K562 (cell line): ENCODE measurements at regions not wholly inside any gene's neighbourhood (a gene's known extent, or its start where the extent isn't known, plus 50 kb on each side); places are given as distances from the start of the nearest gene placed in this dataset.

ENCODE experiments used
- CREB1 ChIP-seq, 2 experiments: sonication (generic) in 1 of 2; formaldehyde crosslinking in 1 of 2; IDR thresholded peaks; 2 replicates each; pipeline versions ENCODE4 v1.6.1 to v1.8.0; 2012 to 2022; ENCODE audit warnings: inconsistent platforms in 1 of 2, mild to moderate bottlenecking in 1 of 2, missing genetic modification reagents in 1 of 2, moderate library complexity in 1 of 2
- CTCF ChIP-seq, 3 experiments: IDR thresholded peaks in 2 of 3; conservative IDR thresholded peaks in 1 of 3; 2 replicates each; pipeline ENCODE4 v1.5.1; 2011 to 2012; ENCODE audit warnings: low read length in 3 of 3, mild to moderate bottlenecking in 3 of 3, control low read depth in 2 of 3, improper control_type of control experiment in 1 of 3, inconsistent platforms in 1 of 3, low read depth in 1 of 3, mixed read lengths in 1 of 3, moderate library complexity in 1 of 3; ENCODE audit not compliant: insufficient read depth in 2 of 3
- ETS2 ChIP-seq: IDR thresholded peaks from 2 replicates; pipeline ENCODE4 v1.6.1; 2016; ENCODE audit warnings: borderline replicate concordance, missing genetic modification characterization, mild to moderate bottlenecking, moderate library complexity, missing compliant biosample characterization; ENCODE audit not compliant: poor library complexity, severe bottlenecking
- ETV6 ChIP-seq, 3 experiments: fragments of 150-350 bp in 1 of 3; sonication (generic) in 1 of 3; formaldehyde crosslinking in 1 of 3; IDR thresholded peaks; 2 replicates each; pipeline versions ENCODE4 v1.6.1 to v1.8.0; 2014 to 2022; ENCODE audit warnings: borderline replicate concordance in 2 of 3, low read depth in 2 of 3, antibody characterized with exemption in 1 of 3, low read length in 1 of 3, mild to moderate bottlenecking in 1 of 3, missing genetic modification reagents in 1 of 3
- EZH2 ChIP-seq: IDR thresholded peaks from 2 replicates; pipeline ENCODE4 v1.6.1; 2012; ENCODE audit warnings: low read depth, mild to moderate bottlenecking, inconsistent platforms, low read length, borderline replicate concordance
- KDM1A ChIP-seq, 2 experiments: fragments of 450-650 bp; IDR thresholded peaks; 2 replicates each; pipeline ENCODE4 v1.6.1; 2016; ENCODE audit warnings: mild to moderate bottlenecking in 2 of 2
- KDM5B ChIP-seq: fragments of 200-600 bp; sonication (generic); IDR thresholded peaks from 2 replicates; pipeline ENCODE4 v1.6.1; 2012; ENCODE audit warnings: low read depth, mild to moderate bottlenecking, moderate library complexity, low read length, control low read depth, inconsistent platforms; ENCODE audit not compliant: insufficient replicate concordance
- PRPF4 ChIP-seq: fragments of 200-400 bp; formaldehyde crosslinking; IDR thresholded peaks from one replicate; pipeline ENCODE4 v1.6.1; 2017; ENCODE audit warnings: low read length, low read depth, mild to moderate bottlenecking; ENCODE audit not compliant: insufficient read depth, poor library complexity, severe bottlenecking
- ZNF133 ChIP-seq: fragments of 250-450 bp; sonication (Bioruptor Pico); IDR thresholded peaks from 2 replicates; pipeline ENCODE4 v1.4.0; 2020; ENCODE audit warnings: mild to moderate bottlenecking
- ZNF24 ChIP-seq: fragments of 450-650 bp; IDR thresholded peaks from 2 replicates; pipeline ENCODE4 v1.6.1; 2016
- ZNF592 ChIP-seq: fragments of 450-650 bp; IDR thresholded peaks from 2 replicates; pipeline ENCODE4 v1.6.1; 2017; ENCODE audit warnings: antibody characterized with exemption, mild to moderate bottlenecking
- ZNF696 ChIP-seq: fragments of 250-450 bp; sonication (Bioruptor Pico); conservative IDR thresholded peaks from 2 replicates; pipeline ENCODE4 v1.4.0; 2020; ENCODE audit warnings: mild to moderate bottlenecking, moderate library complexity

- TF ChIP-seq ZNF592: no peak
- no peak for TF ChIP-seq ZNF24
- no peak for TF ChIP-seq CTCF (IDR thresholded peaks at IDR 0.05 in 2 of 3, conservative IDR thresholded peaks at IDR 0.05 in 1 of 3; ENCODE audit: insufficient read depth in 2 of 3, low read depth in 1 of 3, low read length in 3 of 3)
- TF ChIP-seq CREB1 (IDR thresholded peaks at IDR 0.05): no peak
- no peak for TF ChIP-seq CREB1 (CRISPR knock-in tag; IDR thresholded peaks at IDR 0.05)
- TF ChIP-seq EZH2: no peak
- no peak for TF ChIP-seq ZNF696 (CRISPR knock-in tag)
- TF ChIP-seq KDM1A (IDR thresholded peaks at IDR 0.05): no peak
- no peak for TF ChIP-seq ZNF133
- TF ChIP-seq ETS2 (tag): no peak
- no peak for TF ChIP-seq ETV6 (IDR thresholded peaks at IDR 0.05; ENCODE audit: borderline replicate concordance in 1 of 2, low read depth in 2 of 2, low read length in 1 of 2)
- no peak for TF ChIP-seq ETV6 (CRISPR knock-in tag; IDR thresholded peaks at IDR 0.05; ENCODE audit: borderline replicate concordance)
- no peak for TF ChIP-seq KDM5B
- no peak for TF ChIP-seq PRPF4
Measured at GRCh38 chr3:177371146-177371545, 173.9 kb upstream of the TBL1XR1 start.
